Left ventricle myocardium inferior (tissue), 1 donor: ENCODE measurements at regions not wholly inside any gene's neighbourhood (a gene's known extent, or its start where the extent isn't known, plus 50 kb on each side); places are given as distances from the start of the nearest gene placed in this dataset.
"Not testable (repeated sequence)": the region's sequence is repeated elsewhere in the genome, so short reads cannot be mapped to it uniquely, and the experiment has no call there.

ENCODE experiments used
- DNase-seq: peaks from one replicate; pipeline ENCODE4 v3.0.0-alpha.2; 2020
- H3K27ac ChIP-seq: fragments of 200-600 bp; replicated peaks from 2 replicates; pipeline ENCODE4 v1.8.0; 2021
- H3K27me3 ChIP-seq: fragments of 200-600 bp; 2 replicates; pipeline ENCODE4 v1.8.0; 2021; ENCODE audit warnings: low read depth
- H3K36me3 ChIP-seq: fragments of 200-600 bp; 2 replicates; pipeline ENCODE4 v1.8.0; 2021
- H3K4me1 ChIP-seq: fragments of 200-600 bp; 2 replicates; pipeline ENCODE4 v1.8.0; 2021
- H3K4me3 ChIP-seq: fragments of 200-600 bp; 2 replicates; pipeline ENCODE4 v1.8.0; 2021; ENCODE audit warnings: mild to moderate bottlenecking, moderate library complexity
- H3K9me3 ChIP-seq: fragments of 200-600 bp; replicated peaks from 2 replicates; pipeline ENCODE4 v1.8.0; 2021
- intact Hi-C: fragments of 100-400 bp; cut with micrococcal nuclease; formaldehyde crosslinking; loops from one replicate; pipeline ENCODE4 v1.11.0; 2022
- TF ChIP-seq, protein P1 (sequence below): fragments of 200-600 bp; IDR thresholded peaks from 2 replicates; pipeline ENCODE4 v1.8.0; 2021; ENCODE audit warnings: antibody characterized with exemption, mild to moderate bottlenecking, borderline replicate concordance
- donor health status: DM: no; HTN: yes; CAD: no; lungs with severe emphysema.

DNA sequence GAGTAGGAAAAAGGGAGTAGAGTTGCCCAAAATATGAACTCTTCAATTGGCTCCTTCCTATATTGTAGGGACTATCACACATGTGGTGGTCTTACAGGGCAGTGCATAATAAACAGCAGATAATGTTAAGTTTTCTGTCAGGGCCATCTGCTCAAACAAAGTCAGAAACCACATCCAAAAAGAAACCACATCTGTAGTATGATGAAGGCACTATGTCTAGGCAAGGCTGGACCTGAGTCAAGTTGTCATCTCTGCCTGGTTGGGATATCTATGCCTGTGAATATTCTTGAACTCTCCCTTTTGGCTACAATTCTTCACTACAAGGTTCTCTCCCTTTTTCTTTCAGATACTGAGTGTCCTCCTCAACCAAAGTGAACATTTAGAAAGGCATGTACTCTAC, 109.4 kb upstream of the C1GALT1C1 start:
- Histone ChIP-seq H3K36me3 (no peaks in the 10 kb centered on the region), H3K27ac (no peak overlapping the region), H3K27me3 (no peaks in the 10 kb centered on the region), H3K4me3 (no peak overlapping the region), H3K9me3 (no peaks in the 10 kb centered on the region), H3K4me1 (no peaks in the 10 kb centered on the region)
- no peak for DNase-seq
- intact Hi-C loops = no loop called here
- TF ChIP-seq, protein P1, sequence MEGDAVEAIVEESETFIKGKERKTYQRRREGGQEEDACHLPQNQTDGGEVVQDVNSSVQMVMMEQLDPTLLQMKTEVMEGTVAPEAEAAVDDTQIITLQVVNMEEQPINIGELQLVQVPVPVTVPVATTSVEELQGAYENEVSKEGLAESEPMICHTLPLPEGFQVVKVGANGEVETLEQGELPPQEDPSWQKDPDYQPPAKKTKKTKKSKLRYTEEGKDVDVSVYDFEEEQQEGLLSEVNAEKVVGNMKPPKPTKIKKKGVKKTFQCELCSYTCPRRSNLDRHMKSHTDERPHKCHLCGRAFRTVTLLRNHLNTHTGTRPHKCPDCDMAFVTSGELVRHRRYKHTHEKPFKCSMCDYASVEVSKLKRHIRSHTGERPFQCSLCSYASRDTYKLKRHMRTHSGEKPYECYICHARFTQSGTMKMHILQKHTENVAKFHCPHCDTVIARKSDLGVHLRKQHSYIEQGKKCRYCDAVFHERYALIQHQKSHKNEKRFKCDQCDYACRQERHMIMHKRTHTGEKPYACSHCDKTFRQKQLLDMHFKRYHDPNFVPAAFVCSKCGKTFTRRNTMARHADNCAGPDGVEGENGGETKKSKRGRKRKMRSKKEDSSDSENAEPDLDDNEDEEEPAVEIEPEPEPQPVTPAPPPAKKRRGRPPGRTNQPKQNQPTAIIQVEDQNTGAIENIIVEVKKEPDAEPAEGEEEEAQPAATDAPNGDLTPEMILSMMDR = no peak

DNA sequence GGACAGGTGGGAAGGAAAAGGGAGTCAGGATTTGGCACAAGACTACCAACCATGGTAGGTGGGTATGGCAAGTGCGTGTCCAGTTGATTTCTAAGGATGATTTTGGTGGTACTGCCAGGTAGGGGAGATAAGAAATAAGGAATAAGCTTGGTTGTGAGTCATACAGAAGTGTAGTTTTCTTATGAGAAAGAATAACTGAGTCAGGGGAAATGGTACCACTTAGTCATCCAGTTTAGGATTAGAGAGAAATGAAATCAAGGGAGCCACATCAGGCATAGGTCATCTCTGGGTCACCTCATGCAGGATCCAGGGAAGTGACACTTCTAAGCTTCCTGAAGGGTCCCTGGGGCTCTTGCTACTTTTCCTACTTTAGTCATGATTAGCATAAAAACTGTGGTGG, 107.1 kb upstream of the C1GALT1C1 start:
- intact Hi-C loops = no loop called here
- Histone ChIP-seq H3K9me3 (no peaks in the 10 kb centered on the region), H3K27me3 (no peaks in the 10 kb centered on the region), H3K4me1 (no peaks in the 10 kb centered on the region), H3K27ac (no peak overlapping the region), H3K36me3 (no peaks in the 10 kb centered on the region), H3K4me3 (no peak overlapping the region)
- no peak for DNase-seq
- TF ChIP-seq, protein P1 = no peak

DNA sequence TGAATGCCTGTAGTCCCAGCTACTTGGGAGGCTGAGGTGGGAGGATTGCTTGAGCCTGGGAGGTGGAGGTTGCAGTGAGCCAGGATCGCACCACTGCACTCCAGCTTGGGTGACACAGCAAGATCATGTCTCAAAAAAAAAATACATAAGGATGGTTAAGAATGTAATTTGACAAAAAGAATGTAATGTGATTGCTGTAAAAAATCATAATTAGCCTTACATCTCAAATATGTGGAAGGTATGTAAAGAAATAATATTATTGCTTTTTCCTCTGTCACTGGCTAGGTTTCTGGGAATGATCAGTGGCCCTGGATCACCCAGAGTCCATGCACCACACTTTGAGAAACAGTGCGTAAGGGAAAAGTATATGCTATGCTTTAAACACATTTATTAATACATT, 106.1 kb upstream of the C1GALT1C1 start:
- no peaks in the 10 kb centered on the region for H3K4me1 ChIP-seq
- no peak overlapping the region for H3K4me3 ChIP-seq
- H3K36me3 ChIP-seq = no peaks in the 10 kb centered on the region
- H3K9me3 ChIP-seq = no peaks in the 10 kb centered on the region
- DNase-seq = no peak
- H3K27ac ChIP-seq = no peak overlapping the region
- intact Hi-C loops = no loop called here
- TF ChIP-seq, protein P1 = no peak
- H3K27me3 ChIP-seq = no peaks in the 10 kb centered on the region

DNA sequence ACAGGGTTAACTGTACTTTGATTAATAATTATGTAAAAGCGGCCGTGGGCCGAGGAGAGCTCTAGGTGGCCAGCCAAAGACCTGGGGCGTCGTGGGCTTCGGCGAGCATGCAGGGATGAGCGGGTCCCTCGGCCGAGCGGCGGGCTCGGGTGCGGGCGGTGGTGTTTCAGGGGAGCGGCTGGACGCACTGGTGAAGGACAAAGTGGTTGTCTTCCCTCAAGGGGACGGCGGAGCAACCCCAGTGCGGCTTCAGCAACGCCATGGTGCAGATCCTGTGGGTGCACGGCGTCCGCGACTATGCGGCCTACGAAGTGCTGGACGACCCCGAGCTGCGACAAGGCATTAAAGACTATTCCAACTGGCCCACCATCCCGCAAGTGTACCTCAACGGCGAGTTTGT, 103.0 kb upstream of the C1GALT1C1 start:
- Histone ChIP-seq H3K27me3 (no peaks in the 10 kb centered on the region), H3K4me1 (no peaks in the 10 kb centered on the region), H3K27ac (no peak overlapping the region), H3K36me3 (no peaks in the 10 kb centered on the region), H3K4me3 (no peak overlapping the region), H3K9me3 (no peaks in the 10 kb centered on the region)
- intact Hi-C loops = no loop called here
- TF ChIP-seq, protein P1 = no peak
- no peak for DNase-seq

DNA sequence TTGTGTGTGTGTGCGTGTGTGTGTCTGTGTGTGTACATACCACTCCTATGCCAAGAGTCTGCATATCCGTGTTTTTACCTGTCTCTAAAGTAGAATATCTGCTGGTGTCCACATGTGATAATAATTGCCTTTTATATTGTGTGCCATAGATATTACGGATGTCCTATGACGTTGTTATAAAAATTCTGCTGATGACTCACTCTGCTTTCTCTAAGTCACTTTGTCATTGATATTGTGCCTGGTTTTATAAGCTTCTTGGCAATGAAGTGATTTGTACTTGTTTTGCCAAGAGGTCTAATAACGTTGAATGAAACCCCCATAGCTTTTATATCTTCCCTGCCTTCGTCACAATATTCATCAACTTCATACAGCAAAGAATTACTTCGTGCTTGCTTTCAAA, 102.6 kb upstream of the C1GALT1C1 start:
- intact Hi-C loops = no loop called here
- TF ChIP-seq, protein P1 = no peak

GRCh38 chrX:120731386-120731785, 101.5 kb upstream of the C1GALT1C1 start:
- H3K4me3 ChIP-seq = no peak overlapping the region
- no peaks in the 10 kb centered on the region for H3K9me3 ChIP-seq
- H3K27me3 ChIP-seq = no peaks in the 10 kb centered on the region
- intact Hi-C loops = no loop called here
- TF ChIP-seq, protein P1 = no peak
- no peaks in the 10 kb centered on the region for H3K36me3 ChIP-seq
- no peak for DNase-seq
- no peaks in the 10 kb centered on the region for H3K4me1 ChIP-seq
- H3K27ac ChIP-seq = no peak overlapping the region

More for the DNA sequence above, 102.6 kb upstream of the C1GALT1C1 start:
- no peaks in the 10 kb centered on the region for H3K36me3 ChIP-seq
- no peak overlapping the region for H3K27ac ChIP-seq
- H3K27me3 ChIP-seq = no peaks in the 10 kb centered on the region
- H3K4me1 ChIP-seq = no peaks in the 10 kb centered on the region
- no peaks in the 10 kb centered on the region for H3K9me3 ChIP-seq
- DNase-seq = no peak
- no peak overlapping the region for H3K4me3 ChIP-seq

DNA sequence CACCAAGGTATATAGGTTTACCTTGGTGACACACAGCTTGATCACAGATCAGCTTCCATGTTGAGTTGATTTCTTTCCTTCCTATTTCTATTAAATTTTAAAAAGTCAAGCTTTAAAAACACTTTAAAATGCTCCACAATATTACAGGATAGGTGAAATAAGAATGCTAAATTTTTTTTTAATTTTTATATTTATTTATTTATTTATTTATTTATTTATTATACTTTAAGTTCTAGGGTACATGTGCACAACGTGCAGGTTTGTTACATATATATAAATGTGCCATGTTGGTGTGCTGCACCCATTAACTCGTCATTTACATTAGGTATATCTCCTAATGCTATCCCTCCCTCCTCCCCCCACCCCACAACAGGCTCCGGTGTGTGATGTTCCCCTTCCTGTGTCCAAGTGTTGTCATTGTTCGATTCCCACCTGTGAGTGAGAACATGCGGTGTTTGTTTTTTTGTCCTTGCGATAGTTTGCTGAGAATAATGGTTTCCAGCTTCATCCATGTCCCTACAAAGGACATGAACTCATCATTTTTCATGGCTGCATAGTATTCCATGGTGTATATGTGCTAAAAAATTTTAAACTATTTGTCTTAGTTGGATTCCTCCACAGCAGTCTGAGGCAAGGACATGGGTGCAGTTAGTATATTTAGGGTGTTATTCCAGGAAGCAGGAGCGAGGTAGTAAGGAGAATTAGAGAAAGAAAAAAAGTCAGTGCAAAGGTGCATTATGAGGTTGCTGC, 99.8 kb upstream of the C1GALT1C1 start:
- H3K9me3 ChIP-seq, H3K27me3 ChIP-seq, H3K36me3 ChIP-seq, H3K27ac ChIP-seq, DNase-seq, H3K4me3 ChIP-seq, H3K4me1 ChIP-seq, intact Hi-C loops: not testable (repeated sequence)
